ENCODE measurements at regions not wholly inside any gene's neighbourhood (a gene's known extent, or its start where the extent isn't known, plus 50 kb on each side); places are given as distances from the start of the nearest gene placed in this dataset.

GRCh38 chr13:90239130-90239529, 1108.4 kb upstream of the MIR17HG start:
- H4K20me1 ChIP-seq (ENCODE audit: insufficient read depth, low read length), result no peaks in the 10 kb centered on the region
- H4K8ac ChIP-seq (ENCODE audit: low read depth in 2 of 2, low read length in 2 of 2), result no peak overlapping the region
- H2AK5ac ChIP-seq (ENCODE audit: low read depth, low read length), result no peak overlapping the region
- H3K18ac ChIP-seq (ENCODE audit: low read depth, low read length), result no peak overlapping the region
- DNase-seq (no peak), ATAC-seq (ENCODE audit: low read depth) (no peak)
- H3K79me1 ChIP-seq (ENCODE audit: low read depth in 1 of 2, low read length in 2 of 2), result no peaks in the 10 kb centered on the region
- POLR2A ChIA-PET (ENCODE audit: unreplicated experiment), result no interaction called here
- WGBS, 2 experiments (ENCODE audit: extremely low coverage in 2 of 2, insufficient read length in 1 of 2), result no CpG with 5 or more reads among the region's 3 CpGs
- no peak overlapping the region for H4K5ac ChIP-seq (ENCODE audit: low read depth, low read length)
- BruUV-seq (replicated peaks), result no TSS peak
- H3K4me1 ChIP-seq (ENCODE audit: control insufficient read depth, insufficient read depth, low read length), result no peaks in the 10 kb centered on the region
- no peak overlapping the region for H2BK20ac ChIP-seq (ENCODE audit: low read depth, low read length)
- H3K27me3 ChIP-seq (ENCODE audit: control insufficient read depth, insufficient read depth, low read length), result no peaks in the 10 kb centered on the region
- H3K36me3 ChIP-seq (ENCODE audit: control insufficient read depth, insufficient read depth, low read length), result no peaks in the 10 kb centered on the region
- H3K27ac ChIP-seq (ENCODE audit: insufficient read depth, low read length), result no peak overlapping the region
- H3K4me3 ChIP-seq (ENCODE audit: insufficient read depth, low read depth, low read length), result no peak overlapping the region
- H3K4ac ChIP-seq (ENCODE audit: low read depth, low read length), result no peak overlapping the region
- H4K91ac ChIP-seq (ENCODE audit: insufficient read depth, low read depth, low read length), result no peak overlapping the region
- no peak overlapping the region for H3K9ac ChIP-seq (ENCODE audit: low read depth, low read length)
- H3K4me2 ChIP-seq (ENCODE audit: low read depth, low read length), result no peak overlapping the region
- no peak overlapping the region for H2BK5ac ChIP-seq (ENCODE audit: low read depth, low read length, poor library complexity, severe bottlenecking)
- in situ Hi-C loops (cut with MboI; ENCODE audit: low sequenced_read_pairs), result no loop called here
- H2AFZ ChIP-seq (replicated peaks; ENCODE audit: low read length, poor library complexity), result no peak overlapping the region
- TF ChIP-seq MXI1 (IDR thresholded peaks at IDR 0.05; ENCODE audit: borderline replicate concordance, low read depth, low read length), result no peak
- TF ChIP-seq MAZ (IDR thresholded peaks at IDR 0.05; ENCODE audit: borderline replicate concordance, low read depth, low read length), result no peak
- TF ChIP-seq RCOR1 (IDR thresholded peaks at IDR 0.05; ENCODE audit: insufficient replicate concordance, low read length), result no peak
- no peak for TF ChIP-seq USF2 (IDR thresholded peaks at IDR 0.05; ENCODE audit: low read depth, low read length)
- TF ChIP-seq RAD21 (IDR thresholded peaks at IDR 0.05; ENCODE audit: low read length), result no peak
- TF ChIP-seq FOS (IDR thresholded peaks at IDR 0.05; ENCODE audit: low read depth, low read length), result no peak
- TF ChIP-seq, protein P1, sequence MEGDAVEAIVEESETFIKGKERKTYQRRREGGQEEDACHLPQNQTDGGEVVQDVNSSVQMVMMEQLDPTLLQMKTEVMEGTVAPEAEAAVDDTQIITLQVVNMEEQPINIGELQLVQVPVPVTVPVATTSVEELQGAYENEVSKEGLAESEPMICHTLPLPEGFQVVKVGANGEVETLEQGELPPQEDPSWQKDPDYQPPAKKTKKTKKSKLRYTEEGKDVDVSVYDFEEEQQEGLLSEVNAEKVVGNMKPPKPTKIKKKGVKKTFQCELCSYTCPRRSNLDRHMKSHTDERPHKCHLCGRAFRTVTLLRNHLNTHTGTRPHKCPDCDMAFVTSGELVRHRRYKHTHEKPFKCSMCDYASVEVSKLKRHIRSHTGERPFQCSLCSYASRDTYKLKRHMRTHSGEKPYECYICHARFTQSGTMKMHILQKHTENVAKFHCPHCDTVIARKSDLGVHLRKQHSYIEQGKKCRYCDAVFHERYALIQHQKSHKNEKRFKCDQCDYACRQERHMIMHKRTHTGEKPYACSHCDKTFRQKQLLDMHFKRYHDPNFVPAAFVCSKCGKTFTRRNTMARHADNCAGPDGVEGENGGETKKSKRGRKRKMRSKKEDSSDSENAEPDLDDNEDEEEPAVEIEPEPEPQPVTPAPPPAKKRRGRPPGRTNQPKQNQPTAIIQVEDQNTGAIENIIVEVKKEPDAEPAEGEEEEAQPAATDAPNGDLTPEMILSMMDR (conservative IDR thresholded peaks at IDR 0.05; ENCODE audit: low read depth, low read length), result no peak
- no peak for TF ChIP-seq MAFK (IDR thresholded peaks at IDR 0.05; ENCODE audit: low read depth, low read length)
- no peak for TF ChIP-seq CHD1 (IDR thresholded peaks at IDR 0.05; ENCODE audit: low read depth, low read length)
- TF ChIP-seq CEBPB (IDR thresholded peaks at IDR 0.05; ENCODE audit: low read depth, low read length), result no peak
- TF ChIP-seq SMC3 (IDR thresholded peaks at IDR 0.05; ENCODE audit: low read depth, low read length), result no peak
- TF ChIP-seq RFX5 (IDR thresholded peaks at IDR 0.05; ENCODE audit: low read depth, low read length), result no peak
- TF ChIP-seq BHLHE40 (IDR thresholded peaks at IDR 0.05; ENCODE audit: low read depth, low read length), result no peak
- no peak for TF ChIP-seq POLR2A (IDR thresholded peaks at IDR 0.05; ENCODE audit: low read depth, low read length)
- TF ChIP-seq NFE2L2 (IDR thresholded peaks at IDR 0.05; ENCODE audit: low read depth, low read length), result no peak
- TF ChIP-seq, protein P2, sequence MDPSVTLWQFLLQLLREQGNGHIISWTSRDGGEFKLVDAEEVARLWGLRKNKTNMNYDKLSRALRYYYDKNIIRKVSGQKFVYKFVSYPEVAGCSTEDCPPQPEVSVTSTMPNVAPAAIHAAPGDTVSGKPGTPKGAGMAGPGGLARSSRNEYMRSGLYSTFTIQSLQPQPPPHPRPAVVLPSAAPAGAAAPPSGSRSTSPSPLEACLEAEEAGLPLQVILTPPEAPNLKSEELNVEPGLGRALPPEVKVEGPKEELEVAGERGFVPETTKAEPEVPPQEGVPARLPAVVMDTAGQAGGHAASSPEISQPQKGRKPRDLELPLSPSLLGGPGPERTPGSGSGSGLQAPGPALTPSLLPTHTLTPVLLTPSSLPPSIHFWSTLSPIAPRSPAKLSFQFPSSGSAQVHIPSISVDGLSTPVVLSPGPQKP (IDR thresholded peaks at IDR 0.05; ENCODE audit: borderline replicate concordance, low read depth, low read length), result no peak
- no peak overlapping the region for H3K14ac ChIP-seq (replicated peaks; ENCODE audit: low read depth, low read length)
- dilution Hi-C loops (cut with HindIII; ENCODE audit: low sequenced_read_pairs, unreplicated experiment), result no loop called here
- no peak overlapping the region for H2AK9ac ChIP-seq (replicated peaks; ENCODE audit: low read depth, low read length, poor library complexity)
- CTCF ChIA-PET, result no interaction called here
- intact Hi-C loops (cut with micrococcal nuclease), result no loop called here
- peaks cover 2% of the 10 kb centered on the region; the same call in 1 of the 2 replicates for H3K9me3 ChIP-seq (ENCODE audit: control insufficient read depth, insufficient read depth, low read length)
- H3K23ac ChIP-seq (ENCODE audit: low read depth, low read length), result no peak overlapping the region
- no peak overlapping the region for H2BK15ac ChIP-seq (ENCODE audit: low read depth, low read length)
- no peaks in the 10 kb centered on the region for H3K9me1 ChIP-seq (ENCODE audit: insufficient read depth, low read length)
- no peak overlapping the region for H3K56ac ChIP-seq (ENCODE audit: extremely low read depth, insufficient read depth, low read length)
- no peak overlapping the region for H2BK120ac ChIP-seq (ENCODE audit: low read depth, low read length)

Data from IMR-90 (cell line).